HG02840 (cell line): ENCODE measurements at regions not wholly inside any gene's neighbourhood (a gene's known extent, or its start where the extent isn't known, plus 50 kb on each side); places are given as distances from the start of the nearest gene placed in this dataset.

Experiments used
- ATAC-seq: cut with Tn5 transposase; IDR thresholded peaks from one replicate; pipeline ENCODE4 v1.9.1; 2021; ENCODE audit warnings: mild to moderate bottlenecking, moderate library complexity, moderate number of reproducible peaks; ENCODE audit not compliant: unreplicated experiment, low FRiP score

- ATAC-seq: no peak
Observed at GRCh38 chr12:77324416-77324762, 259.0 kb upstream of the E2F7 start.

GRCh38 chr12:77323788-77324415, 258.5 kb upstream of the E2F7 start:
- ATAC-seq: no peak

GRCh38 chr12:77319166-77319565, 253.8 kb upstream of the E2F7 start:
- ATAC-seq: no peak

GRCh38 chr12:77315407-77315806, 250.0 kb upstream of the E2F7 start:
- no peak for ATAC-seq

DNA sequence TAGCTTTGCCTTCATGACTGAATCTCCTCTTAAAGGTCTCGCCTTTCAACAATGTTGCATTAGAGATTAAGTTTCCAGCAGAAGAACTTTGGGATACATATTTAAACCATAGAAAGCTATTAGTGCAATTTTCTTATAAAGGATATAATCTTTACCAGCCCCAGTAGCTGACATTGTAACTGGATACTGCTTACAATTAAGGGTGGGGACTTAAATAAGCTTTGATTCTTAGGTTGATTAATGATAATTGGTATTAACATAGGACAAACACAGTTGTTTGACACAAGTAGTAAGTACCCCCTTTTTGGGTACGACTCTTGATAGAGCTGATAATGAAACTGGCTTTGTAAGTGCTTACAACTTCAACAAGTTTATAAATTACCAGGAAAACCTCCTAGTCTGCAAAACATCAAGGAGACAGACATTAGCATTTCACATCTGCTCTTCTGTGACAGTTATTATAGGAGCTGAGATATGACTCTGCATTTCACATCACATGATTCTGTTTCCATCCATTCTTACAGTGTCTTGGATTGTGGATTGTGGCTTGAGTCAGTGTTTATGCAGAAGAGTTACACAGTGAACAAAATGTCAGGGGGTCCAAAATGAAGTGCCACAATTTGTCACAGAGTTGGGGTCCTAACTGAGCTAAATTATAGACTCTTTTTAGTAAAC, 249.1 kb upstream of the E2F7 start:
- no peak for ATAC-seq

DNA sequence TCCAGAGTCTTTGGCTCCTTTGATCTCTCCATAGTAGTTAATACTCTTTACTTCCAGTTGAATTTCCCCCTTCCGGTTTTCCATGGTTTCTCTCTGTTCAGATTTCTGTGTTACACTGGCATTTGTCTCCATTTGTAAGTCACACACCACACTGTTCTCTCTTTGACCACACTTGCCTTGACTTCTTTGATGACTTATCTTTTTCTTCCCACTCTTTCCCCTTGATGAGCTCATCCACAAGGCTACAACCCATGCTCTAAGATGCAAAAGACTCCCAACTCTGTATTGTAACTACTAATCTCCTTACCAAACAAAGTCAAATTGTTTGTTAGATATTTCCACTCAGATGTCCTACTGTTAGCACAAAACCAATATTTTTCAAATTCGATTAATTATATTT, 242.7 kb upstream of the E2F7 start:
- ATAC-seq: no peak

GRCh38 chr12:77300811-77301210, 235.4 kb upstream of the E2F7 start:
- no peak for ATAC-seq

DNA sequence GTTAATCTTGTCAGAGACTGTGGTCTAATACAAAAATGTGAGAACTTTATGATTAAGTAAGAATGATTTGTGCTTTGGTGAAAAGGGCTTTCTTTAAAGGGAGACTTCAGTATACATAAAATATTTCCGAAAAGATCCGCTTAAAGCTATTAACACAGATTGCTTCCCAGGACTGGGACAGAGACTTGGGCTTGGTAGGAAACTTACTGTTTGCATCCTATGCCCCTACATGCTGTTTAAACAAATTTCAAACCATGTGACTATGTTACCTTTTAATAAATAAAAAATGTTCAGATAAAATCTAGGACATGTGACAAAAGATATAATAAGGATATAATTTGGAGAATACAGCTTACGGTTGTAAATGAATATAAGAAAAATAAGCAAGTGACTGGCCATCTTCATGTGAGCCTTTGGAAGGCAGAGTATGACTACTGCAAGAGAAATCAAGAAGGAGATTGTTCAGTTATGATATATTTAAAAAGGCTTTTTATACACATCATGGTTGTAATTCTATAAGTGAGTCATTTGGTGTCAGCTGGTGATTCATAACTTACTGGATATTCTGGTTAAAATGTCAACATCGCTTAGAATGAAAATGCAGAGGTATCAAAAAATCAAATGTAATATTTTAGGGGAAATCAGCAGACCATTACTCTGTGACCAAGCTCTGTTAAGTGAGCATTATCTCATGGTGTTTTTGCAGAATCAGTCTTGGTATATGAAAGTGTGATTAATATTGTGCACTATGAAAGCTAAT, 234.7 kb upstream of the E2F7 start:
- ATAC-seq: no peak

DNA sequence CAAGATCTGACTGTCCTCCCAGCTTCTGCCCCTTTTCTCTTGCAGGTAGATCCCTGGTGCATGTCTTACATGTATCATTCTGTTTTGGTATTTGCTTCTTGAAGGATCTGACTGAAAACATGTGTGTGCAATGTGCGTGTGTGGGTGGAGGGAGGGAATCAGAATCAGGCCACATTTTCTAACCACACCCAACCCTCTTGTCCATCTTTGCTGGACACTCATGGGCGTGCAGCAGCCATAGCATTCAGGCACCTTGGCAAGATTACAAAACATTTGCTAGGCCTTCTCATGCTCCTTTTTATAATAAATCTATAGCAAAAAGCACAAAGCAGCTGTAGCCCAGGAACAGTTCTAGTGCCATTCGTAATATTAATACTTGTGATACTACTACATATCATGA, 233.6 kb upstream of the E2F7 start:
- no peak for ATAC-seq

DNA sequence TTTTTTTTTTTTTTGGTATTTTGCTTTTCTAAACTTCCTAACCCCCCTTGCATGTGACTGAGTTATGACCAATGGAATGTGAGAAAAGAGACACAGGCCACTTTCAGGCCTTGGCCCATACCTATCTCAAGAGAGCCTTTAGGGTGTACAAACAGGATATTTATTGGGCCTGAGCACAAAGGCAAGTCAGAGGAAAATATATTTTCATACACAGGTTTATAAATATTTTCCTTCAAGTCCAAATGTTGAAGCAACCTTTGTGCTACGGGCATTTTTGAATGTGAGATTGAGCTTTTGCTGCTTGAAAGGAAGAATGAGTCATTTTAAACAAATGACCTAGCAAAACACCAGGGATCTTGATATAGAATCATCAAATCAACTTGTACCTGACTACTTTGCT, 228.6 kb upstream of the E2F7 start:
- no peak for ATAC-seq

DNA sequence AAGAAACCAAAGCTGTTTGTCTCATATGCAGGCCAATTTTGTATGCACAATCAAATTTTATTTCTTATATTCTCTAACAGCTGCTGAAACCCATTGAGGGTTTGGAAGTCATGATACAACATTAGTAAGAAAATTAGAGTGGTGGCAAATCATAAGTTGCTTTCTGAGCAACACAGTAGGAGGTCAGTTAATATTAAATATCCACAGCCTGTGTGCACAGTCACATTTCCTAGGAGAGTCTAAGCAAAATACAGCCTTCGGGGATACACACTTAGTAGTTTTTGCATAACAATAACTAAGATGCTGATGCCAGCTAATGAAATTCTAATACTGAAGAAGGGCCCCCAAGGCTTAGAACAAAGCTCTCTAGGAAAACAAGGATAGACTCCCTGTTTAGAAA, 209.6 kb upstream of the E2F7 start:
- no peak for ATAC-seq

DNA sequence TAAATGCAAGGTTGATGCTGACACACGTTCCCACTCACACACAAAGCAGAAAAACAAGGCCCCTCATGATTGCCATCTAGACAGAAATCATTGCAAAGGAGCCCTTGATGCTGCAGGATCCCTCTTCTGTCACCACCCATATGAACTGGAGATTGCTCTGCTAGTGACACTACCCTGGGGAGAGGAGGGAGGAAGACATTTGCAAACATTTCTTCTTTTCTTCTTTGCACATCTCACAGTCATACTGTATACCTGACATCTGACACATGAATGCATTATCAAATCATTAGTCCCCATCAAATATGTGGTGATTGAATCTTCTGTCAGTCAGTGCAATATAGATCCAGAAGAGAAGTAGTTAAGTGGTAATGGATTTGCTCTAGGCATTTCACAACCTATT, 208.5 kb upstream of the E2F7 start:
- no peak for ATAC-seq

GRCh38 chr12:77256956-77257355, 191.6 kb upstream of the E2F7 start:
- ATAC-seq: no peak

- no peak for ATAC-seq
Observed at GRCh38 chr12:77253321-77253720, 188.0 kb upstream of the E2F7 start.

- ATAC-seq: no peak
Observed at GRCh38 chr12:77251799-77252198, 186.4 kb upstream of the E2F7 start.

- no peak for ATAC-seq
Observed at GRCh38 chr12:77249892-77250291, 184.5 kb upstream of the E2F7 start.

GRCh38 chr12:77248036-77248435, 182.7 kb upstream of the E2F7 start:
- ATAC-seq: no peak

DNA sequence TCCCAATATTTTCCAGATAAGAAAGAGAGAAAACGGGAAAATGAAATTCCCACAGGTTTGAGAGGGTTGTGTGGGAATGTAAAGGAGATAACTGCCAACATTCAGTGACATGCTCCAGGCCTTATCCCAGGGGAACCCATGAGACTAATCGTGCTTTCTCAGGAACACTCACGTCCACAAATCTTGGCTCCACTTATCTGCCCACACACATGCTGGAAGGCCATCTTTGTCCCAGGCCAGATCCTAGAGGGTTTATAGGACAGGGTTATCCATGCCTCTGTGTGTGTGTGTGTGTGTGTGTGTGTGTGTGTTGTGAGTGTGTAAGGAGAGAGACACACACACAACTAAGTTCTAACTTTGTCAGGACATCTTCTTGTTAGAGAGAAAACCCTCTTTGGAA, 182.2 kb upstream of the E2F7 start:
- ATAC-seq: no peak

DNA sequence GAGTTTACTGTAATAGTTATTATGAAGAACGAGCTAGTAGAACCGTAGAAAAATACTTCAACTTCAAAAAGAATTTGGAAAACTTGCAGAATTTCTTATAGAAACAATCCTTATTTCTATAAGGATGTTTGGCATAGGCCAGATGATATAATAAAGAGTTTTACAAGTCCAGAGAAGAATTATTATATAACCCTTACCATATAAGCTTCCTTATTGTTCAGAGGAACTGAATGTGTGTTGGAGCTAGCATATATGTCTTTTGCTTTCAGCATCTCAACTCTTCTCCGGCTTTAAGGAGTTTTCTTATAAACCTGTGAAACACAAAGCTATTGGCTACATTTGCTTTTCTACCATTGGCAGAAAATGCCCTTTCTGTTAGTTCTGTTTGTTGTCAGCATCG, 178.0 kb upstream of the E2F7 start:
- no peak for ATAC-seq

GRCh38 chr12:77239617-77240016, 174.2 kb upstream of the E2F7 start:
- ATAC-seq: no peak

DNA sequence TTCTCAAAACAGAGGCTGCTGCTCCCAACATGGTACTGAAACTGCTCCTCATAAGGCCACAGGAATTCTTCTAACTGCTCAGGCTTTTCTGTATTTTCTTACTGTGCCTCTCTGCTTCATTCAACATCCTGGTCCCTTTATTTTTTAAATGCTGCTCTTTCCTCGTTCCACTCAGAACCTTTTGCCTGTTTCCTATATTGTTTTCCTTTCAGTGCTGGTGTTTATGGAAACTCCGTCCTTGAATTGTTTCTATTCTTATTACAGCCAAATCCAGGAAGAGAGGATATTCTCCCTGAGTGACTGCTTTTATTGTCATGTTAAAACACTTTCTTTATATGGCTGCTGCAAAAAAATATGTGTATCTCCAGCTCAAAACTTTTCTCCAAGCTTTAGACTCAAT, 173.0 kb upstream of the E2F7 start:
- ATAC-seq: no peak

GRCh38 chr12:77237896-77238295, 172.5 kb upstream of the E2F7 start:
- no peak for ATAC-seq
